ENCODE measurements at regions not wholly inside any gene's neighbourhood (a gene's known extent, or its start where the extent isn't known, plus 50 kb on each side); places are given as distances from the start of the nearest gene placed in this dataset.

DNA sequence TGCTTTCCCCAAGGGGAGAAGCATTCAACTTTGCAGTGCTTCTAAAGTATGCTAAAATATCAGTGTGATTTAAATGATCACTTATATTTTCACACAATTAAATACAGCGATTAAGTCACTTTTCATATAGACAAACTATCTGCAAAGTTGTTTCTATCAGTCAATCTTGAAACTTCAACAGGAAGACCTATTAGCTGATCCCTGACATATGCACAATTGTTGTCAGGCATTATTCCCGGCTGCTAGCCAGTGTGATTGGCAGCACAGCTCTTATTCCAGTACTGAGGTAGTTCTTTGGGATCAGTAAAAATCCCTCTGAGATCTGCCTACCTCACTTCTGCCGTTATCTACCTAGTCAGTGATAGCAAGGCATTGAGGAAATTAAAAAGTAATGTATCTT lies 629.5 kb downstream of the NR4A2 start:
- TF ChIP-seq, protein P1, sequence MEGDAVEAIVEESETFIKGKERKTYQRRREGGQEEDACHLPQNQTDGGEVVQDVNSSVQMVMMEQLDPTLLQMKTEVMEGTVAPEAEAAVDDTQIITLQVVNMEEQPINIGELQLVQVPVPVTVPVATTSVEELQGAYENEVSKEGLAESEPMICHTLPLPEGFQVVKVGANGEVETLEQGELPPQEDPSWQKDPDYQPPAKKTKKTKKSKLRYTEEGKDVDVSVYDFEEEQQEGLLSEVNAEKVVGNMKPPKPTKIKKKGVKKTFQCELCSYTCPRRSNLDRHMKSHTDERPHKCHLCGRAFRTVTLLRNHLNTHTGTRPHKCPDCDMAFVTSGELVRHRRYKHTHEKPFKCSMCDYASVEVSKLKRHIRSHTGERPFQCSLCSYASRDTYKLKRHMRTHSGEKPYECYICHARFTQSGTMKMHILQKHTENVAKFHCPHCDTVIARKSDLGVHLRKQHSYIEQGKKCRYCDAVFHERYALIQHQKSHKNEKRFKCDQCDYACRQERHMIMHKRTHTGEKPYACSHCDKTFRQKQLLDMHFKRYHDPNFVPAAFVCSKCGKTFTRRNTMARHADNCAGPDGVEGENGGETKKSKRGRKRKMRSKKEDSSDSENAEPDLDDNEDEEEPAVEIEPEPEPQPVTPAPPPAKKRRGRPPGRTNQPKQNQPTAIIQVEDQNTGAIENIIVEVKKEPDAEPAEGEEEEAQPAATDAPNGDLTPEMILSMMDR (IDR thresholded peaks at IDR 0.05), result no peak
- no peak for TF ChIP-seq POLR2A (IDR thresholded peaks at IDR 0.05)

Data from right lobe of liver (tissue), 4 donors.